ENCODE measurements at regions not wholly inside any gene's neighbourhood (a gene's known extent, or its start where the extent isn't known, plus 50 kb on each side); places are given as distances from the start of the nearest gene placed in this dataset.

- Mint-ChIP-seq H3K9me3 (no peaks in the 10 kb centered on the region), H3K4me1 (no peaks in the 10 kb centered on the region)
- POLR2A ChIA-PET, result no interaction called here
These were observed 152.3 kb downstream of the PAX3 start for GRCh38 chr2:222146488-222146887.

GRCh38 chr2:222142027-222142426 lies 156.8 kb downstream of the PAX3 start:
- no peak overlapping the region for H3K4me3 Mint-ChIP-seq
- H3K9me3 Mint-ChIP-seq, result no peaks in the 10 kb centered on the region
- no peaks in the 10 kb centered on the region for H3K27me3 Mint-ChIP-seq
- H3K4me1 Mint-ChIP-seq, result no peaks in the 10 kb centered on the region
- ChIA-PET CTCF (interaction anchor here (0.7 kb wide), 1 partner anchor 306 kb away, joined by 4 read pairs; no protein-coding TSS in a partner anchor), POLR2A (no interaction called here)
- no peak overlapping the region for H3K27ac Mint-ChIP-seq
- no peak for DNase-seq
- no peaks in the 10 kb centered on the region for H3K36me3 Mint-ChIP-seq (ENCODE audit: low read depth)

More at GRCh38 chr2:222146488-222146887, 152.3 kb downstream of the PAX3 start:
- no peaks in the 10 kb centered on the region for H3K36me3 Mint-ChIP-seq (ENCODE audit: low read depth)
- DNase-seq, result no peak
- no peak overlapping the region for H3K27ac Mint-ChIP-seq
- no peaks in the 10 kb centered on the region for H3K27me3 Mint-ChIP-seq
- H3K4me3 Mint-ChIP-seq, result no peak overlapping the region
- CTCF ChIA-PET, result no interaction called here

GRCh38 chr2:222136106-222136630 lies 162.6 kb downstream of the PAX3 start:
- Mint-ChIP-seq H3K4me1 (no peaks in the 10 kb centered on the region), H3K9me3 (peaks cover 3% of the 10 kb centered on the region), H3K27ac (no peak overlapping the region), H3K27me3 (no peaks in the 10 kb centered on the region), H3K36me3 (ENCODE audit: low read depth) (no peaks in the 10 kb centered on the region), H3K4me3 (no peak overlapping the region)
- no peak for DNase-seq
- POLR2A ChIA-PET, result no interaction called here
- CTCF ChIA-PET, result no interaction called here

GRCh38 chr2:222134654-222135053 lies 164.1 kb downstream of the PAX3 start:
- CTCF ChIA-PET, result no interaction called here
- H3K27ac Mint-ChIP-seq, result no peak overlapping the region
- no peak for DNase-seq
- H3K9me3 Mint-ChIP-seq, result peaks cover 3% of the 10 kb centered on the region
- no peaks in the 10 kb centered on the region for H3K4me1 Mint-ChIP-seq
- H3K27me3 Mint-ChIP-seq, result no peaks in the 10 kb centered on the region
- POLR2A ChIA-PET, result no interaction called here
- no peaks in the 10 kb centered on the region for H3K36me3 Mint-ChIP-seq (ENCODE audit: low read depth)
- no peak overlapping the region for H3K4me3 Mint-ChIP-seq

- no peak overlapping the region for H3K4me3 Mint-ChIP-seq
- no peaks in the 10 kb centered on the region for H3K27me3 Mint-ChIP-seq
- ChIA-PET CTCF (no interaction called here), POLR2A (no interaction called here)
- no peaks in the 10 kb centered on the region for H3K36me3 Mint-ChIP-seq (ENCODE audit: low read depth)
- no peak overlapping the region for H3K27ac Mint-ChIP-seq
- H3K4me1 Mint-ChIP-seq, result no peaks in the 10 kb centered on the region
- peaks cover 3% of the 10 kb centered on the region for H3K9me3 Mint-ChIP-seq
- DNase-seq, result no peak
These were observed 164.9 kb downstream of the PAX3 start for GRCh38 chr2:222133897-222134296.

GRCh38 chr2:222130855-222131254 lies 167.9 kb downstream of the PAX3 start:
- Mint-ChIP-seq H3K9me3 (no peaks in the 10 kb centered on the region), H3K27ac (no peak overlapping the region), H3K27me3 (no peaks in the 10 kb centered on the region), H3K4me1 (no peaks in the 10 kb centered on the region), H3K4me3 (no peak overlapping the region), H3K36me3 (ENCODE audit: low read depth) (no peaks in the 10 kb centered on the region)
- ChIA-PET CTCF (no interaction called here), POLR2A (no interaction called here)
- DNase-seq, result no peak

GRCh38 chr2:222127660-222128059 lies 171.1 kb downstream of the PAX3 start:
- Mint-ChIP-seq H3K27ac (no peak overlapping the region), H3K4me3 (no peak overlapping the region), H3K36me3 (ENCODE audit: low read depth) (no peaks in the 10 kb centered on the region), H3K4me1 (no peaks in the 10 kb centered on the region), H3K27me3 (no peaks in the 10 kb centered on the region), H3K9me3 (no peaks in the 10 kb centered on the region)
- DNase-seq, result no peak
- ChIA-PET POLR2A (no interaction called here), CTCF (no interaction called here)

GRCh38 chr2:222120933-222121332 lies 177.9 kb downstream of the PAX3 start:
- H3K4me1 Mint-ChIP-seq, result no peaks in the 10 kb centered on the region
- no peak overlapping the region for H3K27ac Mint-ChIP-seq
- H3K36me3 Mint-ChIP-seq (ENCODE audit: low read depth), result no peaks in the 10 kb centered on the region
- H3K4me3 Mint-ChIP-seq, result no peak overlapping the region
- no peaks in the 10 kb centered on the region for H3K9me3 Mint-ChIP-seq
- H3K27me3 Mint-ChIP-seq, result no peaks in the 10 kb centered on the region
- POLR2A ChIA-PET, result no interaction called here
- no peak for DNase-seq
- CTCF ChIA-PET, result no interaction called here

GRCh38 chr2:222115296-222115695 lies 183.5 kb downstream of the PAX3 start:
- H3K27me3 Mint-ChIP-seq, result no peaks in the 10 kb centered on the region
- no peaks in the 10 kb centered on the region for H3K36me3 Mint-ChIP-seq (ENCODE audit: low read depth)
- no peak overlapping the region for H3K27ac Mint-ChIP-seq
- H3K4me1 Mint-ChIP-seq, result no peaks in the 10 kb centered on the region
- DNase-seq, result no peak
- peaks cover 2% of the 10 kb centered on the region for H3K9me3 Mint-ChIP-seq
- ChIA-PET POLR2A (no interaction called here), CTCF (no interaction called here)
- H3K4me3 Mint-ChIP-seq, result no peak overlapping the region

GRCh38 chr2:222108957-222109585 lies 189.7 kb downstream of the PAX3 start:
- Mint-ChIP-seq H3K27ac (no peak overlapping the region), H3K4me1 (no peaks in the 10 kb centered on the region), H3K36me3 (ENCODE audit: low read depth) (no peaks in the 10 kb centered on the region), H3K4me3 (no peak overlapping the region), H3K9me3 (no peaks in the 10 kb centered on the region), H3K27me3 (no peaks in the 10 kb centered on the region)
- CTCF ChIA-PET, result no interaction called here
- DNase-seq, result no peak
- POLR2A ChIA-PET, result no interaction called here

GRCh38 chr2:222108497-222108896 lies 190.3 kb downstream of the PAX3 start:
- no peak for DNase-seq
- H3K9me3 Mint-ChIP-seq, result no peaks in the 10 kb centered on the region
- CTCF ChIA-PET, result no interaction called here
- H3K4me3 Mint-ChIP-seq, result no peak overlapping the region
- POLR2A ChIA-PET, result no interaction called here
- H3K27ac Mint-ChIP-seq, result no peak overlapping the region
- H3K4me1 Mint-ChIP-seq, result no peaks in the 10 kb centered on the region
- H3K36me3 Mint-ChIP-seq (ENCODE audit: low read depth), result no peaks in the 10 kb centered on the region
- no peaks in the 10 kb centered on the region for H3K27me3 Mint-ChIP-seq

GRCh38 chr2:222105046-222105445 lies 193.8 kb downstream of the PAX3 start:
- no peaks in the 10 kb centered on the region for H3K4me1 Mint-ChIP-seq
- no peak overlapping the region for H3K27ac Mint-ChIP-seq
- H3K9me3 Mint-ChIP-seq, result no peaks in the 10 kb centered on the region
- no peaks in the 10 kb centered on the region for H3K36me3 Mint-ChIP-seq (ENCODE audit: low read depth)
- CTCF ChIA-PET, result no interaction called here
- no peaks in the 10 kb centered on the region for H3K27me3 Mint-ChIP-seq
- POLR2A ChIA-PET, result no interaction called here
- DNase-seq, result no peak
- H3K4me3 Mint-ChIP-seq, result no peak overlapping the region

GRCh38 chr2:222102575-222103349 lies 196.0 kb downstream of the PAX3 start:
- POLR2A ChIA-PET, result no interaction called here
- no peak overlapping the region for H3K27ac Mint-ChIP-seq
- H3K4me3 Mint-ChIP-seq, result no peak overlapping the region
- H3K9me3 Mint-ChIP-seq, result no peaks in the 10 kb centered on the region
- H3K4me1 Mint-ChIP-seq, result no peaks in the 10 kb centered on the region
- no peak for DNase-seq
- H3K27me3 Mint-ChIP-seq, result no peaks in the 10 kb centered on the region
- CTCF ChIA-PET, result no interaction called here
- no peaks in the 10 kb centered on the region for H3K36me3 Mint-ChIP-seq (ENCODE audit: low read depth)

Data from activated CD4-positive, alpha-beta T cell treated with anti-CD3 and anti-CD28 coated beads, Interleukin-2, amount 10 ng/mL, durations not matched to agents 7 days and 5 days (primary cell).